Mesenchymal stem cell (in vitro differentiated cells and primary cell): ENCODE measurements at regions not wholly inside any gene's neighbourhood (a gene's known extent, or its start where the extent isn't known, plus 50 kb on each side); places are given as distances from the start of the nearest gene placed in this dataset.

Source experiments
- DNase-seq: peaks from one replicate; pipeline ENCODE4 v3.0.0-alpha.2; 2013
- H2AFZ ChIP-seq: one replicate; pipeline ENCODE4 v1.6.1; 2013; ENCODE audit warnings: low read depth, mild to moderate bottlenecking, control low read depth, inconsistent platforms, low read length, moderate library complexity
- H2AK5ac ChIP-seq: 2 replicates; pipeline ENCODE4 v1.6.1; 2013; ENCODE audit warnings: low read length, moderate library complexity, mild to moderate bottlenecking, inconsistent platforms; ENCODE audit not compliant: severe bottlenecking
- H2BK120ac ChIP-seq: one replicate; pipeline ENCODE4 v1.6.1; 2013; ENCODE audit warnings: low read depth, mild to moderate bottlenecking, inconsistent platforms, low read length, moderate library complexity
- H2BK12ac ChIP-seq, 2 experiments: one replicate each; pipeline ENCODE4 v1.6.1; 2013; ENCODE audit warnings: inconsistent platforms in 2 of 2, low read length in 2 of 2, mild to moderate bottlenecking in 2 of 2, moderate library complexity in 2 of 2, control low read depth in 1 of 2
- H2BK15ac ChIP-seq: one replicate; pipeline ENCODE4 v1.6.1; 2013; ENCODE audit warnings: mild to moderate bottlenecking, low read depth, inconsistent platforms; ENCODE audit not compliant: poor library complexity, severe bottlenecking
- H2BK5ac ChIP-seq: 2 replicates; pipeline ENCODE4 v1.6.1; 2013; ENCODE audit warnings: low read depth, mild to moderate bottlenecking, low read length, control low read depth, inconsistent platforms; ENCODE audit not compliant: poor library complexity, severe bottlenecking
- H3K14ac ChIP-seq, 2 experiments: one replicate each; pipeline ENCODE4 v1.6.1; 2013; ENCODE audit warnings: inconsistent platforms in 2 of 2, low read length in 2 of 2, control low read depth in 1 of 2, mild to moderate bottlenecking in 1 of 2, moderate library complexity in 1 of 2
- H3K18ac ChIP-seq, 2 experiments: one replicate each; pipeline ENCODE4 v1.6.1; 2013; ENCODE audit warnings: inconsistent platforms in 2 of 2, low read length in 2 of 2, control low read depth in 1 of 2, low read depth in 1 of 2, mild to moderate bottlenecking in 1 of 2
- H3K23ac ChIP-seq, 2 experiments: one replicate each; pipeline ENCODE4 v1.6.1; 2013; ENCODE audit warnings: inconsistent platforms in 2 of 2, low read length in 2 of 2, mild to moderate bottlenecking in 2 of 2, moderate library complexity in 2 of 2, control low read depth in 1 of 2
- H3K27ac ChIP-seq: 2 replicates; pipeline ENCODE4 v1.5.1; 2013; ENCODE audit warnings: mild to moderate bottlenecking, moderate library complexity, low read length, control low read depth, inconsistent platforms; ENCODE audit not compliant: poor library complexity, severe bottlenecking
- H3K27me3 ChIP-seq, 2 experiments: 2 replicates each; pipeline versions ENCODE4 v1.6.1 to v1.7.0; 2013; ENCODE audit warnings: low read length in 2 of 2, mild to moderate bottlenecking in 2 of 2, moderate library complexity in 2 of 2, control low read depth in 1 of 2, inconsistent platforms in 1 of 2; ENCODE audit not compliant: control insufficient read depth in 1 of 2, insufficient read depth in 1 of 2
- H3K36me3 ChIP-seq, 2 experiments: 2 replicates each; pipeline versions ENCODE4 v1.6.1 to v1.7.0; 2013; ENCODE audit warnings: low read length in 2 of 2, control low read depth in 1 of 2, inconsistent platforms in 1 of 2, low read depth in 1 of 2, mild to moderate bottlenecking in 1 of 2; ENCODE audit not compliant: insufficient read depth in 2 of 2, control insufficient read depth in 1 of 2
- H3K4ac ChIP-seq, 2 experiments: one replicate each; pipeline ENCODE4 v1.6.1; 2013; ENCODE audit warnings: inconsistent platforms in 2 of 2, low read length in 2 of 2, mild to moderate bottlenecking in 2 of 2, moderate library complexity in 2 of 2, control low read depth in 1 of 2, low read depth in 1 of 2
- H3K4me1 ChIP-seq: 2 replicates; pipeline ENCODE4 v1.6.1; 2013; ENCODE audit warnings: low read depth, low read length, control low read depth; ENCODE audit not compliant: control insufficient read depth, insufficient read depth
- H3K4me2 ChIP-seq: 2 replicates; pipeline ENCODE4 v1.6.1; 2013; ENCODE audit warnings: low read length, mild to moderate bottlenecking, inconsistent platforms; ENCODE audit not compliant: poor library complexity, severe bottlenecking
- H3K4me3 ChIP-seq, 2 experiments: 2 replicates each; pipeline versions ENCODE4 v1.5.1 to v1.7.0; 2013; ENCODE audit warnings: low read length in 2 of 2, mild to moderate bottlenecking in 2 of 2, control low read depth in 1 of 2, low read depth in 1 of 2; ENCODE audit not compliant: insufficient read depth in 1 of 2
- H3K79me1 ChIP-seq: replicated peaks from 2 replicates; pipeline ENCODE4 v1.6.1; 2013; ENCODE audit warnings: mild to moderate bottlenecking, control low read depth, low read length, inconsistent platforms; ENCODE audit not compliant: poor library complexity, severe bottlenecking
- H3K9ac ChIP-seq: 2 replicates; pipeline ENCODE4 v1.7.0; 2013; ENCODE audit warnings: mild to moderate bottlenecking, low read length, moderate library complexity
- H3K9me3 ChIP-seq: 2 replicates; pipeline ENCODE4 v1.7.0; 2013; ENCODE audit warnings: mild to moderate bottlenecking, low read length; ENCODE audit not compliant: control insufficient read depth
- H4K8ac ChIP-seq: one replicate; pipeline ENCODE4 v1.6.1; 2013; ENCODE audit warnings: inconsistent platforms, mild to moderate bottlenecking, low read length, moderate library complexity
- H4K91ac ChIP-seq: one replicate; pipeline ENCODE4 v1.6.1; 2013; ENCODE audit warnings: mild to moderate bottlenecking, low read length, inconsistent platforms
- whole genome bisulfite sequencing: methylation state at CpG from one replicate; pipeline ENCODE4 v1.1.7; 2013; ENCODE audit warnings: mixed read lengths; 5-methylcytosine and 5-hydroxymethylcytosine counted together

- no peak for DNase-seq
- no peak overlapping the region for H3K27ac ChIP-seq
- H3K79me1 ChIP-seq: no peaks in the 10 kb centered on the region
- no peak overlapping the region for H3K4ac ChIP-seq
- H2BK15ac ChIP-seq: no peak overlapping the region
- H2AFZ ChIP-seq: no peak overlapping the region
- no peaks in the 10 kb centered on the region for H3K36me3 ChIP-seq
- no peak overlapping the region for H2AK5ac ChIP-seq
- no peak overlapping the region for H4K8ac ChIP-seq
- no peak overlapping the region for H3K23ac ChIP-seq
- H3K4me3 ChIP-seq: no peak overlapping the region
- no peak overlapping the region for H3K14ac ChIP-seq
- H3K9me3 ChIP-seq: no peaks in the 10 kb centered on the region
- H4K91ac ChIP-seq: no peak overlapping the region
- H3K4me2 ChIP-seq: no peak overlapping the region
- H3K18ac ChIP-seq: no peak overlapping the region
- H3K4me1 ChIP-seq: peaks cover 8% of the 10 kb centered on the region
- no peak overlapping the region for H2BK12ac ChIP-seq
- peaks cover 46 to 63% of the 10 kb centered on the region in 2 experiments for H3K27me3 ChIP-seq
- H2BK5ac ChIP-seq: no peak overlapping the region
- no peak overlapping the region for H3K9ac ChIP-seq
- no peak overlapping the region for H2BK120ac ChIP-seq
- 80% methylated on average over 3 of the region's 3 CpGs for WGBS
Observed at GRCh38 chr4:4755306-4755705, 104.2 kb upstream of the MSX1 start.

GRCh38 chr4:4754641-4755040, 104.8 kb upstream of the MSX1 start:
- no peak overlapping the region for H3K9ac ChIP-seq
- no peak overlapping the region for H3K4me3 ChIP-seq
- no peak overlapping the region for H3K14ac ChIP-seq
- H3K4me1 ChIP-seq: peaks cover 8% of the 10 kb centered on the region
- H2AK5ac ChIP-seq: no peak overlapping the region
- no peak overlapping the region for H2BK15ac ChIP-seq
- WGBS: 81% methylated on average over 9 of the region's 9 CpGs
- no peaks in the 10 kb centered on the region for H3K9me3 ChIP-seq
- no peak overlapping the region for H3K18ac ChIP-seq
- no peak overlapping the region for H2BK12ac ChIP-seq
- no peak overlapping the region for H4K91ac ChIP-seq
- no peaks in the 10 kb centered on the region for H3K79me1 ChIP-seq
- no peak overlapping the region for H3K23ac ChIP-seq
- H4K8ac ChIP-seq: no peak overlapping the region
- peaks cover 52 to 65% of the 10 kb centered on the region in 2 experiments for H3K27me3 ChIP-seq
- no peak overlapping the region for H2BK120ac ChIP-seq
- no peak overlapping the region for H3K4me2 ChIP-seq
- no peak overlapping the region for H3K27ac ChIP-seq
- H3K36me3 ChIP-seq: no peaks in the 10 kb centered on the region
- H2BK5ac ChIP-seq: no peak overlapping the region
- no peak for DNase-seq
- no peak overlapping the region for H3K4ac ChIP-seq
- H2AFZ ChIP-seq: no peak overlapping the region

GRCh38 chr4:4753643-4754042, 105.8 kb upstream of the MSX1 start:
- DNase-seq: no peak
- Histone ChIP-seq H2BK12ac (no peak overlapping the region), H4K91ac (no peak overlapping the region), H2BK120ac (no peak overlapping the region), H3K27me3 (peaks cover 55 to 65% of the 10 kb centered on the region in 2 experiments), H2BK15ac (no peak overlapping the region), H4K8ac (peak overlapping the region; percentile 38), H2AK5ac (no peak overlapping the region), H3K9me3 (no peaks in the 10 kb centered on the region), H2AFZ (no peak overlapping the region), H2BK5ac (no peak overlapping the region), H3K4me2 (no peak overlapping the region), H3K9ac (no peak overlapping the region), H3K36me3 (no peaks in the 10 kb centered on the region), H3K18ac (no peak overlapping the region), H3K23ac (no peak overlapping the region), H3K14ac (no peak overlapping the region), H3K4ac (no peak overlapping the region), H3K79me1 (no peaks in the 10 kb centered on the region), H3K4me1 (peaks cover 8% of the 10 kb centered on the region), H3K4me3 (no peak overlapping the region), H3K27ac (no peak overlapping the region)
- WGBS: 52% methylated on average over 7 of the region's 7 CpGs

GRCh38 chr4:4752576-4753401, 106.7 kb upstream of the MSX1 start:
- Histone ChIP-seq H3K4me1 (peaks cover 8% of the 10 kb centered on the region), H2BK12ac (peak overlapping the region in 1 of 2 experiments; percentile 8), H2BK120ac (no peak overlapping the region), H2AFZ (no peak overlapping the region), H3K23ac (no peak overlapping the region), H3K9me3 (peaks cover 4% of the 10 kb centered on the region), H3K4ac (no peak overlapping the region), H3K14ac (no peak overlapping the region), H2BK5ac (no peak overlapping the region), H3K18ac (peak overlapping the region in 1 of 2 experiments; percentile 78), H3K79me1 (no peaks in the 10 kb centered on the region), H3K4me2 (no peak overlapping the region), H4K8ac (peak overlapping the region; percentile 45), H2BK15ac (peak overlapping the region; percentile 49), H3K27me3 (peaks cover 61 to 64% of the 10 kb centered on the region in 2 experiments), H3K36me3 (no peaks in the 10 kb centered on the region), H4K91ac (peak overlapping the region; percentile 63), H2AK5ac (no peak overlapping the region), H3K4me3 (no peak overlapping the region), H3K27ac (no peak overlapping the region), H3K9ac (no peak overlapping the region)
- peak; percentile 46 for DNase-seq
- 25% methylated on average over 14 of the region's 15 CpGs for WGBS
